OCI-LY7 (cell line): ENCODE measurements at regions not wholly inside any gene's neighbourhood (a gene's known extent, or its start where the extent isn't known, plus 50 kb on each side); places are given as distances from the start of the nearest gene placed in this dataset.

ENCODE experiments used
- EZH2phosphoT487 ChIP-seq: fragments of 200-600 bp; sonication (generic); IDR thresholded peaks from 2 replicates; pipeline ENCODE4 v1.6.1; 2018; ENCODE audit warnings: low read depth, borderline replicate concordance, mild to moderate bottlenecking, mixed run types, antibody characterized with exemption, low read length, moderate library complexity, mixed read lengths
- TF ChIP-seq, protein P1 (sequence below): fragments of 200-600 bp; sonication (generic); conservative IDR thresholded peaks from 2 replicates; pipeline ENCODE4 v1.5.1; 2014; ENCODE audit warnings: mild to moderate bottlenecking, antibody characterized with exemption, low read length, moderate library complexity, mixed read lengths

DNA sequence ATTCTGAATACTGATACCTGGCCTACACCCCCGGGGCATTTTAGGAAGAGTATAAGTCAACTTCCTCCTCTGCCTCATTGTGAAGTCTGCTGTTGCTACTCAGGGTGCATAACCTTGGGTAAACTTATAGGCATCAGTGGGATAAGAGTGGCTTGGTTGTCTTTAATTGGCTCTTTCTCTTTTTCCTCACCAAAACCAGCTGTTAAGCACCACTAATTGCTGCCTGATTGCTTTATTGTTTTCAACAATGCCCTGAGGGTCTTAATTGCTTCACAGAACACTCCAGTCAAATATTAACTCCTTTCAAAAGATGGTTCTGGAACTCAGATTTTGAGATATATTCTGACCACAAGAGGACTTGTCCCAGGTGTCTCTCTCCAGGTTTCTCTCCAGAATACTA, 337.0 kb upstream of the MAGEB16 start:
- TF ChIP-seq, protein P1, sequence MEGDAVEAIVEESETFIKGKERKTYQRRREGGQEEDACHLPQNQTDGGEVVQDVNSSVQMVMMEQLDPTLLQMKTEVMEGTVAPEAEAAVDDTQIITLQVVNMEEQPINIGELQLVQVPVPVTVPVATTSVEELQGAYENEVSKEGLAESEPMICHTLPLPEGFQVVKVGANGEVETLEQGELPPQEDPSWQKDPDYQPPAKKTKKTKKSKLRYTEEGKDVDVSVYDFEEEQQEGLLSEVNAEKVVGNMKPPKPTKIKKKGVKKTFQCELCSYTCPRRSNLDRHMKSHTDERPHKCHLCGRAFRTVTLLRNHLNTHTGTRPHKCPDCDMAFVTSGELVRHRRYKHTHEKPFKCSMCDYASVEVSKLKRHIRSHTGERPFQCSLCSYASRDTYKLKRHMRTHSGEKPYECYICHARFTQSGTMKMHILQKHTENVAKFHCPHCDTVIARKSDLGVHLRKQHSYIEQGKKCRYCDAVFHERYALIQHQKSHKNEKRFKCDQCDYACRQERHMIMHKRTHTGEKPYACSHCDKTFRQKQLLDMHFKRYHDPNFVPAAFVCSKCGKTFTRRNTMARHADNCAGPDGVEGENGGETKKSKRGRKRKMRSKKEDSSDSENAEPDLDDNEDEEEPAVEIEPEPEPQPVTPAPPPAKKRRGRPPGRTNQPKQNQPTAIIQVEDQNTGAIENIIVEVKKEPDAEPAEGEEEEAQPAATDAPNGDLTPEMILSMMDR, result no peak
- no peak for TF ChIP-seq EZH2phosphoT487
